ENCODE measurements at regions not wholly inside any gene's neighbourhood (a gene's known extent, or its start where the extent isn't known, plus 50 kb on each side); places are given as distances from the start of the nearest gene placed in this dataset.

- no peak overlapping the region for H3K4me2 ChIP-seq (ENCODE audit: low read length)
- TF ChIP-seq CTCF (IDR thresholded peaks at IDR 0.05; ENCODE audit: insufficient read depth, low read depth, low read length) (no peak), EZH2 (IDR thresholded peaks at IDR 0.05; ENCODE audit: insufficient read depth, low read length) (no peak)
- H3K4me1 ChIP-seq (ENCODE audit: insufficient read depth, low read length): no peaks in the 10 kb centered on the region
- no peaks in the 10 kb centered on the region for H4K20me1 ChIP-seq (ENCODE audit: insufficient read depth, low read length)
- Mint-ChIP-seq H3K4me1 (ENCODE audit: low read depth, unreplicated experiment) (no peaks in the 10 kb centered on the region), H3K27ac (ENCODE audit: unreplicated experiment) (no peak overlapping the region), H3K4me3 (ENCODE audit: unreplicated experiment) (no peak overlapping the region), H3K27me3 (ENCODE audit: low read depth, unreplicated experiment) (no peaks in the 10 kb centered on the region), H3K36me3 (ENCODE audit: low read depth, unreplicated experiment) (no peaks in the 10 kb centered on the region), H3K9me3 (ENCODE audit: unreplicated experiment) (no peaks in the 10 kb centered on the region)
- H3K27me3 ChIP-seq (ENCODE audit: insufficient read depth, low read length): no peaks in the 10 kb centered on the region
- H3K27ac ChIP-seq (ENCODE audit: low read depth, low read length): no peak overlapping the region
- DNase-seq (ENCODE audit: low read depth) (peak; percentile 36), FAIRE-seq (no peak)
- no peaks in the 10 kb centered on the region for H3K9me3 ChIP-seq (ENCODE audit: insufficient read depth, low read depth, low read length)
- H2AFZ ChIP-seq (ENCODE audit: low read depth, low read length): no peak overlapping the region
- H3K4me3 ChIP-seq (ENCODE audit: insufficient read depth, low read depth, low read length): no peak overlapping the region
- no peak overlapping the region for H3K9ac ChIP-seq (ENCODE audit: low read length)
- no peaks in the 10 kb centered on the region for H3K79me2 ChIP-seq (ENCODE audit: insufficient read depth, low read length)
- no peaks in the 10 kb centered on the region for H3K36me3 ChIP-seq (ENCODE audit: insufficient read depth, low read length)
Observed at GRCh38 chr5:87775228-87775627, 362.5 kb upstream of the CCNH start.

GRCh38 chr5:87774804-87775203, 362.1 kb upstream of the CCNH start:
- Histone ChIP-seq H3K27me3 (ENCODE audit: insufficient read depth, low read length) (no peaks in the 10 kb centered on the region), H4K20me1 (ENCODE audit: insufficient read depth, low read length) (no peaks in the 10 kb centered on the region), H3K9me3 (ENCODE audit: insufficient read depth, low read depth, low read length) (no peaks in the 10 kb centered on the region), H2AFZ (ENCODE audit: low read depth, low read length) (no peak overlapping the region), H3K4me3 (ENCODE audit: insufficient read depth, low read depth, low read length) (no peak overlapping the region), H3K36me3 (ENCODE audit: insufficient read depth, low read length) (no peaks in the 10 kb centered on the region), H3K79me2 (ENCODE audit: insufficient read depth, low read length) (no peaks in the 10 kb centered on the region), H3K27ac (ENCODE audit: low read depth, low read length) (no peak overlapping the region), H3K4me2 (ENCODE audit: low read length) (no peak overlapping the region), H3K9ac (ENCODE audit: low read length) (no peak overlapping the region), H3K4me1 (ENCODE audit: insufficient read depth, low read length) (no peaks in the 10 kb centered on the region)
- TF ChIP-seq EZH2 (IDR thresholded peaks at IDR 0.05; ENCODE audit: insufficient read depth, low read length): no peak
- TF ChIP-seq CTCF (IDR thresholded peaks at IDR 0.05; ENCODE audit: insufficient read depth, low read depth, low read length): no peak
- DNase-seq (ENCODE audit: low read depth): peak; percentile 36
- Mint-ChIP-seq H3K27ac (ENCODE audit: unreplicated experiment) (no peak overlapping the region), H3K4me1 (ENCODE audit: low read depth, unreplicated experiment) (no peaks in the 10 kb centered on the region), H3K4me3 (ENCODE audit: unreplicated experiment) (no peak overlapping the region), H3K9me3 (ENCODE audit: unreplicated experiment) (no peaks in the 10 kb centered on the region), H3K27me3 (ENCODE audit: low read depth, unreplicated experiment) (no peaks in the 10 kb centered on the region), H3K36me3 (ENCODE audit: low read depth, unreplicated experiment) (no peaks in the 10 kb centered on the region)
- FAIRE-seq: no peak

GRCh38 chr5:87770601-87771121, 357.9 kb upstream of the CCNH start:
- H3K4me3 Mint-ChIP-seq (ENCODE audit: unreplicated experiment): no peak overlapping the region
- Histone ChIP-seq H3K9ac (ENCODE audit: low read length) (no peak overlapping the region), H3K4me1 (ENCODE audit: insufficient read depth, low read length) (no peaks in the 10 kb centered on the region), H3K9me3 (ENCODE audit: insufficient read depth, low read depth, low read length) (no peaks in the 10 kb centered on the region), H3K4me2 (ENCODE audit: low read length) (peak overlapping the region; percentile 49), H3K27me3 (ENCODE audit: insufficient read depth, low read length) (no peaks in the 10 kb centered on the region), H3K4me3 (ENCODE audit: insufficient read depth, low read depth, low read length) (no peak overlapping the region), H3K27ac (ENCODE audit: low read depth, low read length) (no peak overlapping the region), H3K79me2 (ENCODE audit: insufficient read depth, low read length) (no peaks in the 10 kb centered on the region), H4K20me1 (ENCODE audit: insufficient read depth, low read length) (no peaks in the 10 kb centered on the region), H2AFZ (ENCODE audit: low read depth, low read length) (peak overlapping the region; percentile 43), H3K36me3 (ENCODE audit: insufficient read depth, low read length) (no peaks in the 10 kb centered on the region)
- no peak for DNase-seq (ENCODE audit: low read depth)
- H3K36me3 Mint-ChIP-seq (ENCODE audit: low read depth, unreplicated experiment): no peaks in the 10 kb centered on the region
- TF ChIP-seq CTCF (IDR thresholded peaks at IDR 0.05; ENCODE audit: insufficient read depth, low read depth, low read length) (no peak), EZH2 (IDR thresholded peaks at IDR 0.05; ENCODE audit: insufficient read depth, low read length) (no peak)
- FAIRE-seq: no peak
- H3K27me3 Mint-ChIP-seq (ENCODE audit: low read depth, unreplicated experiment): no peaks in the 10 kb centered on the region
- no peak overlapping the region for H3K27ac Mint-ChIP-seq (ENCODE audit: unreplicated experiment)
- no peaks in the 10 kb centered on the region for H3K9me3 Mint-ChIP-seq (ENCODE audit: unreplicated experiment)
- H3K4me1 Mint-ChIP-seq (ENCODE audit: low read depth, unreplicated experiment): no peaks in the 10 kb centered on the region
